NT2/D1 (cell line): ENCODE measurements at regions not wholly inside any gene's neighbourhood (a gene's known extent, or its start where the extent isn't known, plus 50 kb on each side); places are given as distances from the start of the nearest gene placed in this dataset.

Source experiments
- DNase-seq: peaks from one replicate; pipeline ENCODE4 v3.0.0-alpha.2; 2011; ENCODE audit warnings: low read depth, low spot score
- H3K27me3 ChIP-seq: 2 replicates; pipeline ENCODE4 v1.6.0; 2011; ENCODE audit warnings: mild to moderate bottlenecking; ENCODE audit not compliant: insufficient read length, insufficient read depth
- H3K36me3 ChIP-seq: 2 replicates; pipeline ENCODE4 v1.6.1; 2011; ENCODE audit warnings: mild to moderate bottlenecking, low read length, mixed read lengths; ENCODE audit not compliant: insufficient read depth, insufficient read length
- H3K4me1 ChIP-seq: 2 replicates; pipeline ENCODE4 v1.5.1; 2011; ENCODE audit not compliant: insufficient read depth, insufficient read length
- H3K4me3 ChIP-seq: 2 replicates; pipeline ENCODE4 v1.5.1; 2011; ENCODE audit warnings: low read depth; ENCODE audit not compliant: insufficient read length
- H3K9ac ChIP-seq: 2 replicates; pipeline ENCODE4 v1.6.0; 2011; ENCODE audit warnings: low read depth; ENCODE audit not compliant: insufficient read length
- H3K9me3 ChIP-seq: 2 replicates; pipeline ENCODE4 v1.5.1; 2011; ENCODE audit warnings: mild to moderate bottlenecking, low read length; ENCODE audit not compliant: insufficient read depth
- SUZ12 ChIP-seq: IDR thresholded peaks from 2 replicates; pipeline ENCODE4 v1.6.1; 2011; ENCODE audit not compliant: insufficient read length, insufficient read depth; ENCODE audit errors: extremely low read depth
- YY1 ChIP-seq: IDR thresholded peaks from 2 replicates; pipeline ENCODE4 v1.6.1; 2011; ENCODE audit not compliant: insufficient read length, insufficient read depth
- ZNF274 ChIP-seq: IDR thresholded peaks from 2 replicates; pipeline ENCODE4 v1.6.1; 2011; ENCODE audit warnings: mild to moderate bottlenecking, low read depth, low read length

GRCh38 chr6:3575701-3576100 is 118.9 kb upstream of the SLC22A23 start:
- DNase-seq = no peak
- no peak overlapping the region for H3K9ac ChIP-seq
- H3K4me1 ChIP-seq = no peaks in the 10 kb centered on the region
- no peaks in the 10 kb centered on the region for H3K27me3 ChIP-seq
- no peaks in the 10 kb centered on the region for H3K9me3 ChIP-seq
- no peaks in the 10 kb centered on the region for H3K36me3 ChIP-seq
- no peak overlapping the region for H3K4me3 ChIP-seq
- TF ChIP-seq SUZ12 (no peak), ZNF274 (no peak), YY1 (no peak)

GRCh38 chr6:3575166-3575565 is 118.3 kb upstream of the SLC22A23 start:
- H3K9ac ChIP-seq = no peak overlapping the region
- TF ChIP-seq ZNF274 (no peak), SUZ12 (no peak), YY1 (no peak)
- H3K9me3 ChIP-seq = no peaks in the 10 kb centered on the region
- no peak overlapping the region for H3K4me3 ChIP-seq
- no peaks in the 10 kb centered on the region for H3K36me3 ChIP-seq
- no peaks in the 10 kb centered on the region for H3K4me1 ChIP-seq
- no peaks in the 10 kb centered on the region for H3K27me3 ChIP-seq
- DNase-seq = no peak

GRCh38 chr6:3573670-3574069 is 116.8 kb upstream of the SLC22A23 start:
- no peaks in the 10 kb centered on the region for H3K27me3 ChIP-seq
- TF ChIP-seq YY1 (no peak), SUZ12 (no peak), ZNF274 (no peak)
- H3K4me3 ChIP-seq = no peak overlapping the region
- H3K4me1 ChIP-seq = no peaks in the 10 kb centered on the region
- H3K9ac ChIP-seq = no peak overlapping the region
- no peak for DNase-seq
- H3K9me3 ChIP-seq = no peaks in the 10 kb centered on the region
- H3K36me3 ChIP-seq = no peaks in the 10 kb centered on the region

GRCh38 chr6:3571836-3572235 is 115.0 kb upstream of the SLC22A23 start:
- H3K4me1 ChIP-seq = peaks cover 1% of the 10 kb centered on the region
- H3K9ac ChIP-seq = no peak overlapping the region
- no peaks in the 10 kb centered on the region for H3K9me3 ChIP-seq
- DNase-seq = no peak
- H3K36me3 ChIP-seq = no peaks in the 10 kb centered on the region
- no peaks in the 10 kb centered on the region for H3K27me3 ChIP-seq
- TF ChIP-seq SUZ12 (no peak), YY1 (no peak), ZNF274 (no peak)
- no peak overlapping the region for H3K4me3 ChIP-seq

GRCh38 chr6:3571250-3571681 is 114.4 kb upstream of the SLC22A23 start:
- TF ChIP-seq SUZ12 (no peak), YY1 (no peak), ZNF274 (no peak)
- no peak for DNase-seq
- Histone ChIP-seq H3K4me1 (peaks cover 1% of the 10 kb centered on the region), H3K27me3 (no peaks in the 10 kb centered on the region), H3K9ac (no peak overlapping the region), H3K9me3 (no peaks in the 10 kb centered on the region), H3K36me3 (no peaks in the 10 kb centered on the region), H3K4me3 (no peak overlapping the region)

GRCh38 chr6:3569816-3570215 is 113.0 kb upstream of the SLC22A23 start:
- TF ChIP-seq YY1 = no peak
- no peak for TF ChIP-seq ZNF274
- no peak for TF ChIP-seq SUZ12

GRCh38 chr6:3568396-3569082 is 111.7 kb upstream of the SLC22A23 start:
- no peak for TF ChIP-seq ZNF274
- TF ChIP-seq SUZ12 = no peak
- TF ChIP-seq YY1 = no peak
- DNase-seq = no peak

More at GRCh38 chr6:3569816-3570215, 113.0 kb upstream of the SLC22A23 start:
- H3K27me3 ChIP-seq = no peaks in the 10 kb centered on the region
- H3K4me3 ChIP-seq = no peak overlapping the region
- no peaks in the 10 kb centered on the region for H3K36me3 ChIP-seq
- H3K4me1 ChIP-seq = peaks cover 1% of the 10 kb centered on the region
- no peaks in the 10 kb centered on the region for H3K9me3 ChIP-seq
- DNase-seq = no peak
- no peak overlapping the region for H3K9ac ChIP-seq

More at GRCh38 chr6:3568396-3569082, 111.7 kb upstream of the SLC22A23 start:
- no peaks in the 10 kb centered on the region for H3K36me3 ChIP-seq
- no peaks in the 10 kb centered on the region for H3K27me3 ChIP-seq
- H3K4me1 ChIP-seq = peaks cover 1% of the 10 kb centered on the region
- H3K9me3 ChIP-seq = no peaks in the 10 kb centered on the region
- H3K9ac ChIP-seq = no peak overlapping the region
- no peak overlapping the region for H3K4me3 ChIP-seq
